GM21423 (cell line): ENCODE measurements at regions not wholly inside any gene's neighbourhood (a gene's known extent, or its start where the extent isn't known, plus 50 kb on each side); places are given as distances from the start of the nearest gene placed in this dataset.

ENCODE experiments used
- ATAC-seq: cut with Tn5 transposase; IDR thresholded peaks from one replicate; pipeline ENCODE4 v1.9.1; 2021; ENCODE audit warnings: mild to moderate bottlenecking, moderate library complexity; ENCODE audit not compliant: unreplicated experiment

- ATAC-seq, result no peak
These were observed 129.3 kb upstream of the RAI14 start for GRCh38 chr5:34526682-34527305.

GRCh38 chr5:34529581-34530331 lies 126.4 kb upstream of the RAI14 start:
- ATAC-seq, result no peak

GRCh38 chr5:34530637-34531036 lies 125.5 kb upstream of the RAI14 start:
- ATAC-seq, result no peak

- no peak for ATAC-seq
These were observed 124.3 kb upstream of the RAI14 start for GRCh38 chr5:34531751-34532360.

GRCh38 chr5:34533582-34534522 lies 122.3 kb upstream of the RAI14 start:
- ATAC-seq, result peak; percentile 81

GRCh38 chr5:34534523-34535103 lies 121.5 kb upstream of the RAI14 start:
- ATAC-seq, result no peak

GRCh38 chr5:34535433-34535832 lies 120.7 kb upstream of the RAI14 start:
- no peak for ATAC-seq

- ATAC-seq, result no peak
These were observed 120.0 kb upstream of the RAI14 start for GRCh38 chr5:34535944-34536623.

GRCh38 chr5:34536699-34537098 lies 119.4 kb upstream of the RAI14 start:
- no peak for ATAC-seq

- no peak for ATAC-seq
These were observed 118.0 kb upstream of the RAI14 start for GRCh38 chr5:34538026-34538672.

- no peak for ATAC-seq
These were observed 116.9 kb upstream of the RAI14 start for GRCh38 chr5:34539183-34539582.

- ATAC-seq, result no peak
These were observed 115.1 kb upstream of the RAI14 start for GRCh38 chr5:34541067-34541466.

GRCh38 chr5:34542818-34543217 lies 113.3 kb upstream of the RAI14 start:
- ATAC-seq, result no peak

- ATAC-seq, result no peak
These were observed 112.4 kb upstream of the RAI14 start for GRCh38 chr5:34543687-34544086.

GRCh38 chr5:34544403-34544802 lies 111.7 kb upstream of the RAI14 start:
- no peak for ATAC-seq

GRCh38 chr5:34545164-34545563 lies 111.0 kb upstream of the RAI14 start:
- ATAC-seq, result no peak

GRCh38 chr5:34545626-34546025 lies 110.5 kb upstream of the RAI14 start:
- no peak for ATAC-seq

GRCh38 chr5:34547300-34548085 lies 108.6 kb upstream of the RAI14 start:
- no peak for ATAC-seq

GRCh38 chr5:34548086-34548403 lies 108.1 kb upstream of the RAI14 start:
- no peak for ATAC-seq
